Keratinocyte (primary cell): ENCODE measurements at regions not wholly inside any gene's neighbourhood (a gene's known extent, or its start where the extent isn't known, plus 50 kb on each side); places are given as distances from the start of the nearest gene placed in this dataset.

Experiments used
- CTCF ChIP-seq, 3 experiments: IDR thresholded peaks in 1 of 3; conservative IDR thresholded peaks in 1 of 3; optimal IDR thresholded peaks in 1 of 3; 2 replicates in 2 of 3; 3 replicates in 1 of 3; pipeline versions ENCODE3 to v1.5.1; 2011; ENCODE audit warnings: low read length in 3 of 3, mild to moderate bottlenecking in 3 of 3, moderate library complexity in 2 of 3, control low read depth in 1 of 3, inconsistent platforms in 1 of 3; ENCODE audit not compliant: insufficient read depth in 2 of 3; ENCODE audit errors: extremely low read depth in 1 of 3
- EZH2 ChIP-seq: IDR thresholded peaks from one replicate; pipeline ENCODE4 v1.6.1; 2012; ENCODE audit warnings: inconsistent platforms, mild to moderate bottlenecking, low read length, moderate library complexity

- no peak for TF ChIP-seq CTCF (optimal IDR thresholded peaks at IDR 0.05 in 1 of 3, IDR thresholded peaks at IDR 0.05 in 1 of 3, conservative IDR thresholded peaks at IDR 0.05 in 1 of 3; ENCODE audit: extremely low read depth in 1 of 3, insufficient read depth in 2 of 3, low read length in 3 of 3)
- no peak for TF ChIP-seq EZH2
Measured at GRCh38 chr22:49574205-49574880, 253.3 kb downstream of the BRD1 start.
